AG04450 (cell line): ENCODE measurements at regions not wholly inside any gene's neighbourhood (a gene's known extent, or its start where the extent isn't known, plus 50 kb on each side); places are given as distances from the start of the nearest gene placed in this dataset.

Experiments
- CTCF ChIA-PET: fragments of 300-600, 350-600 bp; formaldehyde crosslinking; extraction: SDS; loops from one replicate; lab custom pipeline; 2022; ENCODE audit warnings: antibody characterized with exemption, inconsistent platforms; lab: Charles Lee
- POLR2A ChIA-PET: fragments of 350-600 bp; formaldehyde crosslinking; extraction: SDS; loops from one replicate; lab custom pipeline; 2021; ENCODE audit warnings: antibody characterized with exemption, inconsistent platforms; lab: Yijun Ruan, JAX
- DNase-seq: peaks from one replicate; pipeline ENCODE4 v3.0.0-alpha.2; 2011; ENCODE audit warnings: low read depth, low spot score
- H3K27ac ChIP-seq: one replicate; pipeline ENCODE4 v1.5.1; 2012; ENCODE audit warnings: low read depth, low read length, control low read depth
- H3K27me3 ChIP-seq: one replicate; pipeline ENCODE4 v1.6.0; 2012; ENCODE audit warnings: low read length; ENCODE audit not compliant: control insufficient read depth, insufficient read depth
- H3K4me3 ChIP-seq: 2 replicates; pipeline ENCODE4 v1.5.1; 2011; ENCODE audit warnings: mild to moderate bottlenecking, low read depth, low read length, control low read depth
- H3K9me3 ChIP-seq: 2 replicates; pipeline ENCODE4 v1.5.1; 2012; ENCODE audit warnings: low read length; ENCODE audit not compliant: control insufficient read depth, insufficient read depth
- CTCF ChIP-seq: IDR thresholded peaks from 2 replicates; pipeline ENCODE4 v1.5.1; 2011; ENCODE audit warnings: low read depth, low read length, control low read depth, inconsistent platforms

GRCh38 chrY:21073079-21073478, 317.2 kb downstream of the RPS4Y2 start:
- H3K27me3 ChIP-seq = no peaks in the 10 kb centered on the region
- H3K4me3 ChIP-seq = no peak overlapping the region
- TF ChIP-seq CTCF = no peak
- H3K27ac ChIP-seq = no peak overlapping the region
- POLR2A ChIA-PET = no interaction called here
- no peak for DNase-seq
- CTCF ChIA-PET = no interaction called here
- H3K9me3 ChIP-seq = no peaks in the 10 kb centered on the region; the same call in 1 of the 2 replicates

- H3K27ac ChIP-seq = no peak overlapping the region
- POLR2A ChIA-PET = no interaction called here
- H3K27me3 ChIP-seq = no peaks in the 10 kb centered on the region
- CTCF ChIA-PET = no interaction called here
- no peaks in the 10 kb centered on the region; the same call in 1 of the 2 replicates for H3K9me3 ChIP-seq
- H3K4me3 ChIP-seq = no peak overlapping the region
- DNase-seq = no peak
- TF ChIP-seq CTCF = no peak
Observed at GRCh38 chrY:21073641-21074260, 317.8 kb downstream of the RPS4Y2 start.

- CTCF ChIA-PET = no interaction called here
- DNase-seq = no peak
- POLR2A ChIA-PET = no interaction called here
- no peaks in the 10 kb centered on the region; the same call in 1 of the 2 replicates for H3K9me3 ChIP-seq
- H3K4me3 ChIP-seq = no peak overlapping the region
- H3K27ac ChIP-seq = no peak overlapping the region
- TF ChIP-seq CTCF = no peak
- no peaks in the 10 kb centered on the region for H3K27me3 ChIP-seq
Observed at GRCh38 chrY:21075658-21076057, 319.8 kb downstream of the RPS4Y2 start.

- no peak for DNase-seq
- ChIA-PET CTCF (no interaction called here), POLR2A (no interaction called here)
- Histone ChIP-seq H3K27me3 (no peaks in the 10 kb centered on the region), H3K9me3 (no peaks in the 10 kb centered on the region), H3K4me3 (no peak overlapping the region), H3K27ac (no peak overlapping the region)
- TF ChIP-seq CTCF = no peak
Observed at GRCh38 chrY:21079670-21080069, 323.8 kb downstream of the RPS4Y2 start.

- Histone ChIP-seq H3K9me3 (no peaks in the 10 kb centered on the region), H3K4me3 (no peak overlapping the region), H3K27me3 (no peaks in the 10 kb centered on the region), H3K27ac (no peak overlapping the region)
- TF ChIP-seq CTCF = no peak
- no peak for DNase-seq
- ChIA-PET CTCF (no interaction called here), POLR2A (no interaction called here)
Observed at GRCh38 chrY:21081640-21082611, 326.0 kb downstream of the RPS4Y2 start.
